ENCODE measurements at regions not wholly inside any gene's neighbourhood (a gene's known extent, or its start where the extent isn't known, plus 50 kb on each side); places are given as distances from the start of the nearest gene placed in this dataset.

DNA sequence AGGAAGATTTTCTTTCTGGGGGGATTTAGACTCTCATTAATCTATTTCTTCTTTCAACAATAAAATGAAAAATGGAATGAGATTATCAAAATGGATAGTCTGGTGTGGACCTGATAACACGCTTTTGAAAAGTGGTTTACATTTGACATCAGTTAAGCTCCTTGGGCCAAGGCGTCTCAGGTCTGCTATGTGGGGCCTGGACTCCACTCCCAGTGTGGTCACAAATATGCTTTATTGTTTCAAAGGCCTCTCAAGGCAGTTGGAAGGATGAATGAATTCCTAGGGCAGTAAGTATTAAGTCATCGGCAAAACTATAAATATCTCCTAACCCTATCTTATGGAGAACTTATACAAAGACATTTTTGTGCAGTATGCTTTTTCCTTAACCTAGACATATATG, 74.5 kb downstream of the ETAA1 start:
- H3K4me3 ChIP-seq = no peak overlapping the region
- DNase-seq (no peak), ATAC-seq (ENCODE audit: insufficient read depth, low FRiP score) (no peak)
- no peak overlapping the region for H3K27ac ChIP-seq (ENCODE audit: low read depth in 1 of 2, low read length in 1 of 2)
- H3K27me3 ChIP-seq (ENCODE audit: control insufficient read depth in 3 of 3, insufficient read depth in 3 of 3, low read length in 2 of 3) = no peaks in the 10 kb centered on the region
- no peaks in the 10 kb centered on the region for H3K36me3 ChIP-seq (ENCODE audit: control insufficient read depth in 4 of 4, insufficient read depth in 4 of 4, low read length in 4 of 4)
- no peaks in the 10 kb centered on the region for H3K9me3 ChIP-seq (ENCODE audit: control insufficient read depth in 4 of 4, insufficient read depth in 3 of 4, low read length in 3 of 4)
- TF ChIP-seq, protein P1, sequence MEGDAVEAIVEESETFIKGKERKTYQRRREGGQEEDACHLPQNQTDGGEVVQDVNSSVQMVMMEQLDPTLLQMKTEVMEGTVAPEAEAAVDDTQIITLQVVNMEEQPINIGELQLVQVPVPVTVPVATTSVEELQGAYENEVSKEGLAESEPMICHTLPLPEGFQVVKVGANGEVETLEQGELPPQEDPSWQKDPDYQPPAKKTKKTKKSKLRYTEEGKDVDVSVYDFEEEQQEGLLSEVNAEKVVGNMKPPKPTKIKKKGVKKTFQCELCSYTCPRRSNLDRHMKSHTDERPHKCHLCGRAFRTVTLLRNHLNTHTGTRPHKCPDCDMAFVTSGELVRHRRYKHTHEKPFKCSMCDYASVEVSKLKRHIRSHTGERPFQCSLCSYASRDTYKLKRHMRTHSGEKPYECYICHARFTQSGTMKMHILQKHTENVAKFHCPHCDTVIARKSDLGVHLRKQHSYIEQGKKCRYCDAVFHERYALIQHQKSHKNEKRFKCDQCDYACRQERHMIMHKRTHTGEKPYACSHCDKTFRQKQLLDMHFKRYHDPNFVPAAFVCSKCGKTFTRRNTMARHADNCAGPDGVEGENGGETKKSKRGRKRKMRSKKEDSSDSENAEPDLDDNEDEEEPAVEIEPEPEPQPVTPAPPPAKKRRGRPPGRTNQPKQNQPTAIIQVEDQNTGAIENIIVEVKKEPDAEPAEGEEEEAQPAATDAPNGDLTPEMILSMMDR (IDR thresholded peaks at IDR 0.05; ENCODE audit: control extremely low read depth, extremely low read depth) = no peak
- H3K9ac ChIP-seq (ENCODE audit: insufficient read depth in 1 of 2, low read length in 2 of 2) = no peak overlapping the region
- 84 to 89% methylated on average over 3 of the region's 3 CpGs for WGBS, 2 donors
- peaks cover 0 to 6% (median 0%) of the 10 kb centered on the region in 5 donors for H3K4me1 ChIP-seq (ENCODE audit: control insufficient read depth in 5 of 5, insufficient read depth in 5 of 5, low read length in 5 of 5)

DNA sequence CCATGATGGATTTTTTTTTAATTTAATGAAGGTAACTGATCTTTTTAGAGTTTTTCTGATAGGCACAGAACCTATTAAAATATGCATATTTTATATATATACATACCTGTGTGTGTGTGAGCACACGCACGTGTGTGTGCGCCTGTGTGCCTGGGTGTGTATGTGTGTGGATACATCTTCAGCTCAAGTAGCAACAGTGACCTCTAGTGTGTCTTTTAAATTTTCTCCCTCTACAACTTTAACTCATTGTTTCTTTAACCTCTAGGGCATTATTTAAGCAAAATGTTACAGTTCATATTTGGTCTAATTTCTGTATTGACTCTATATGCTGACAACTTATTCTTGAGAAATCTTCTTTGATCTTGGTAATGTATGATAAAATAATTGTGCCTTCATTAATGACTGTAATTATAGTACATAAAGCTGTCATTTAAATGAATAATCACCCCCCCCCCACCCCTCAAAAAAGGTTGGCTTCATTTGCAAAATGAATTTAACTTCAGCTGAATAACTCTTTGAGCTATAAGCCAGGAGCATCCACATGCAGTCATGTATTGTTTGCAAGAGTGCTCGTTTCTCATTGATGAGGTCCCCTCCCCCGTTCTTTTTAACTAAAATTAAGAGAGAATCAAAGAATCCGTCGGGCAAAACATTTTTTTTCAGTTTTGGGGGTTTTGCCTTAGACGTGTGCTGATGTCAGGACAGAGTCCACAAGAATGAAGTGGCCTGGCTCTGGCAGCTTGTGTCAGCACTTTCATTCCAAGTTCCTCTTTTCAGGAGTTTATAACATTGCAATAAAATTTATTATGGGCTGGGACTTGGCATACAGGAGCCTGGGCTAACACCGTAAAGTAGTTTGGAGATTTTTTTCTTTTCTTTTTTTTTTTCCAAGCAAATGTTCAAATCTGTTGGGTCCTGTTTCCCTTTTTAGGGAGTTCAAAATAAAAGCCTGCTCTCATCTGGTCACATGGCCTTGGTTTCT, 80.0 kb downstream of the ETAA1 start:
- H3K36me3 ChIP-seq (ENCODE audit: control insufficient read depth in 4 of 4, insufficient read depth in 4 of 4, low read length in 4 of 4) = no peaks in the 10 kb centered on the region
- ATAC-seq (ENCODE audit: insufficient read depth, low FRiP score) (no peak), DNase-seq (peak in 2 of 3 donors; percentile 83 to 89)
- no peak overlapping the region for H3K4me3 ChIP-seq
- peaks cover 0 to 35% (median 7%) of the 10 kb centered on the region in 5 donors for H3K4me1 ChIP-seq (ENCODE audit: control insufficient read depth in 5 of 5, insufficient read depth in 5 of 5, low read length in 5 of 5)
- no peak overlapping the region for H3K27ac ChIP-seq (ENCODE audit: low read depth in 1 of 2, low read length in 1 of 2)
- WGBS, 2 donors = 35% methylated on average over 9 of the region's 9 CpGs
- H3K27me3 ChIP-seq (ENCODE audit: control insufficient read depth in 3 of 3, insufficient read depth in 3 of 3, low read length in 2 of 3) = no peaks in the 10 kb centered on the region
- no peaks in the 10 kb centered on the region for H3K9me3 ChIP-seq (ENCODE audit: control insufficient read depth in 4 of 4, insufficient read depth in 3 of 4, low read length in 3 of 4)
- TF ChIP-seq, protein P1 (IDR thresholded peaks at IDR 0.05; ENCODE audit: control extremely low read depth, extremely low read depth) = peak; percentile 3
- H3K9ac ChIP-seq (ENCODE audit: insufficient read depth in 1 of 2, low read length in 2 of 2) = peak overlapping the region in 1 of 2 donors; percentile 34

DNA sequence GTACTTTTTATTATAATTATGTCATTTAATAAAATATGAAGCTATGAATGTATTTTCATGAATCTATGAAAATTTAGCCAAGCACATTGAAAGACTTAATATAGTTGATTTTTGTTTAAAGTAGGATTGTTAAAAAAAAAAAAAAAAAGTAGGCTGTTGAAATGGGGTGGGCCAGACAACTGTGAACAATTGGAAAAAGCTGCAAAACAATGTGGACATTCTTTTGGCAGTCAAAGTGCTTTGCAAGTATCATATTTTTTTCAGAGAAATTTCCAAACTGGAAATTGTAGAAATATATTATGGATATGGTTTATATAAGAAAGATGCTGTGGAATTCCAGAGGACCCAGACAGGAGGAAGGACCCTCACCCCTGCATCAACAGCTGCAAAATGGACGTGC, 82.1 kb downstream of the ETAA1 start:
- Histone ChIP-seq H3K27ac (ENCODE audit: low read depth in 1 of 2, low read length in 1 of 2) (no peak overlapping the region), H3K27me3 (ENCODE audit: control insufficient read depth in 3 of 3, insufficient read depth in 3 of 3, low read length in 2 of 3) (no peaks in the 10 kb centered on the region), H3K4me1 (ENCODE audit: control insufficient read depth in 5 of 5, insufficient read depth in 5 of 5, low read length in 5 of 5) (peaks cover 0 to 35% (median 7%) of the 10 kb centered on the region in 5 donors), H3K4me3 (no peak overlapping the region), H3K9ac (ENCODE audit: insufficient read depth in 1 of 2, low read length in 2 of 2) (no peak overlapping the region), H3K36me3 (ENCODE audit: control insufficient read depth in 4 of 4, insufficient read depth in 4 of 4, low read length in 4 of 4) (no peaks in the 10 kb centered on the region), H3K9me3 (ENCODE audit: control insufficient read depth in 4 of 4, insufficient read depth in 3 of 4, low read length in 3 of 4) (no peaks in the 10 kb centered on the region)
- DNase-seq (peak in 2 of 3 donors; percentile 73 to 88), ATAC-seq (ENCODE audit: insufficient read depth, low FRiP score) (no peak)
- 73 to 74% methylated on average over 1 of the region's 1 CpG for WGBS, 2 donors
- TF ChIP-seq, protein P1 (IDR thresholded peaks at IDR 0.05; ENCODE audit: control extremely low read depth, extremely low read depth) = no peak
